ENCODE measurements at regions not wholly inside any gene's neighbourhood (a gene's known extent, or its start where the extent isn't known, plus 50 kb on each side); places are given as distances from the start of the nearest gene placed in this dataset.

DNA sequence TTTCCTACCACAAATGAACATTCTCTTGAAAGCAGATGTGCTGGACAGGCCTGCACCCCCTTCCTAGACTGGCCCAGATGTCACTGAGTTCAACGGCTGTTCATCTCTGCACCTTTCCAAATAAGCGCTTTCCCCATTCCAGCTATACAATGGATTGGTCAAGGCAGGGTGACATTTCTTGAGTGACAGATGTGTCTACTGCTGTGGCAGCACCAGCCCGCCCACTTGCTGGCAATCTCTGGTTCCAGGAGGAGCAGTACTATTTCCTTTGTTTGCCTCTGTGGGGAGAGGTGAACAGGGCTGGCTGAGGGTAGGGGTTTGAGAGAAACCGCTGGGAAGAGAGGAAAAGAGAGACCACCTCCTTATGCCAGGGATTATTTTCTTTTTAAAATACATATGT is 269.5 kb upstream of the POU3F3 start:
- TF ChIP-seq, protein P1, sequence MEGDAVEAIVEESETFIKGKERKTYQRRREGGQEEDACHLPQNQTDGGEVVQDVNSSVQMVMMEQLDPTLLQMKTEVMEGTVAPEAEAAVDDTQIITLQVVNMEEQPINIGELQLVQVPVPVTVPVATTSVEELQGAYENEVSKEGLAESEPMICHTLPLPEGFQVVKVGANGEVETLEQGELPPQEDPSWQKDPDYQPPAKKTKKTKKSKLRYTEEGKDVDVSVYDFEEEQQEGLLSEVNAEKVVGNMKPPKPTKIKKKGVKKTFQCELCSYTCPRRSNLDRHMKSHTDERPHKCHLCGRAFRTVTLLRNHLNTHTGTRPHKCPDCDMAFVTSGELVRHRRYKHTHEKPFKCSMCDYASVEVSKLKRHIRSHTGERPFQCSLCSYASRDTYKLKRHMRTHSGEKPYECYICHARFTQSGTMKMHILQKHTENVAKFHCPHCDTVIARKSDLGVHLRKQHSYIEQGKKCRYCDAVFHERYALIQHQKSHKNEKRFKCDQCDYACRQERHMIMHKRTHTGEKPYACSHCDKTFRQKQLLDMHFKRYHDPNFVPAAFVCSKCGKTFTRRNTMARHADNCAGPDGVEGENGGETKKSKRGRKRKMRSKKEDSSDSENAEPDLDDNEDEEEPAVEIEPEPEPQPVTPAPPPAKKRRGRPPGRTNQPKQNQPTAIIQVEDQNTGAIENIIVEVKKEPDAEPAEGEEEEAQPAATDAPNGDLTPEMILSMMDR (IDR thresholded peaks at IDR 0.05; ENCODE audit: borderline replicate concordance, extremely low read depth, low read length, poor library complexity, severe bottlenecking): no peak
- no peak for TF ChIP-seq EZH2 (IDR thresholded peaks at IDR 0.05; ENCODE audit: borderline replicate concordance, low read depth, low read length, severe bottlenecking)
